Activated T-cell treated with anti-CD3 and anti-CD28 coated beads, Interleukin-2, amount 50 U/mL, for 72 hours (primary cell): ENCODE measurements at regions not wholly inside any gene's neighbourhood (a gene's known extent, or its start where the extent isn't known, plus 50 kb on each side); places are given as distances from the start of the nearest gene placed in this dataset.

Experiments used
- ATAC-seq, 2 donors: fragments of 150-1000 bp; cut with Tn5 transposase; replicated peaks in 1 of 2; 2 replicates each; pipeline ENCODE4 v1.10.0; 2021; ENCODE audit warnings: moderate library complexity in 2 of 2, mild to moderate bottlenecking in 1 of 2
- DNase-seq, 2 donors: peaks; one replicate each; pipeline ENCODE4 v3.0.0; 2021 to 2022; ENCODE audit warnings: mixed read lengths in 1 of 2
- H3K27ac Mint-ChIP-seq: one replicate; pipeline ENCODE4 v1.8.0; 2022; ENCODE audit warnings: mild to moderate bottlenecking, moderate library complexity, mixed read lengths
- H3K27me3 Mint-ChIP-seq: one replicate; pipeline ENCODE4 v1.8.0; 2022; ENCODE audit warnings: low read depth, mixed read lengths
- H3K36me3 Mint-ChIP-seq, 2 donors: one replicate each; pipeline ENCODE4 v1.8.0; 2022; ENCODE audit warnings: mixed read lengths in 2 of 2, mild to moderate bottlenecking in 1 of 2; ENCODE audit not compliant: insufficient read depth in 2 of 2
- H3K4me1 Mint-ChIP-seq: one replicate; pipeline ENCODE4 v1.8.0; 2022; ENCODE audit warnings: low read depth, mixed read lengths
- H3K4me3 Mint-ChIP-seq, 2 donors: one replicate each; pipeline ENCODE4 v1.8.0; 2022; ENCODE audit warnings: mild to moderate bottlenecking in 2 of 2, mixed read lengths in 2 of 2, moderate library complexity in 2 of 2
- H3K9me3 Mint-ChIP-seq, 2 donors: one replicate each; pipeline ENCODE4 v1.8.0; 2022; ENCODE audit warnings: mixed read lengths in 2 of 2

GRCh38 chr7:42858570-42858969 is 53.3 kb downstream of the C7orf25 start:
- Mint-ChIP-seq H3K4me3 (no peak overlapping the region), H3K9me3 (peaks cover 6 to 8% of the 10 kb centered on the region in 2 donors), H3K27me3 (peaks cover 66% of the 10 kb centered on the region), H3K4me1 (peaks cover 15% of the 10 kb centered on the region), H3K36me3 (peaks cover 0 to 8% of the 10 kb centered on the region in 2 donors), H3K27ac (no peak overlapping the region)
- DNase-seq: no peak
- no peak for ATAC-seq

DNA sequence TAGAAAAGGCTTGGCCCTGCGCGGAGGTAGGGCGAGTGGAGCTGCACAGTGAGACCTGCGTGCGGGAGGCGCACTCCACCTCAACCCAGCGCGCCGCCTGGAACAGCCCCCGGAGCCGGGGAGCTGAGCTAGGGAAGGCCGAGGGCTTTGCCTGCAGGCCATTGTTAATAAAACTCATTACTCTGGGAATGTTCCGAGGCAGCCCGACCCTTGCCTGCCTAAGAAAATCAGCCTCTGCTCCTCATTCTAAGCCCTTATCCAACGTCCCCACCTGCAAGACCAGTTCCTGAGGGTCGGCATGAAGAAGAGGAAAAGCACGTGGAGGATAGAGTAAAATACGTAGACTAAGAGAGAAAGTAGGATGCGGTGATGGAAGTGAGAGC is 55.3 kb downstream of the C7orf25 start:
- Mint-ChIP-seq H3K36me3 (peaks cover 0 to 2% of the 10 kb centered on the region in 2 donors), H3K9me3 (peaks cover 0 to 4% of the 10 kb centered on the region in 2 donors), H3K27me3 (peaks cover 70% of the 10 kb centered on the region), H3K4me3 (peak overlapping the region; percentile 73 to 82), H3K27ac (no peak overlapping the region), H3K4me1 (peaks cover 15% of the 10 kb centered on the region)
- DNase-seq (no peak), ATAC-seq (no peak)

- no peak for DNase-seq
- no peaks in the 10 kb centered on the region for H3K9me3 Mint-ChIP-seq
- peaks cover 15% of the 10 kb centered on the region for H3K4me1 Mint-ChIP-seq
- H3K36me3 Mint-ChIP-seq: no peaks in the 10 kb centered on the region
- no peak overlapping the region for H3K4me3 Mint-ChIP-seq
- H3K27ac Mint-ChIP-seq: no peak overlapping the region
- peaks cover 68% of the 10 kb centered on the region for H3K27me3 Mint-ChIP-seq
- no peak for ATAC-seq
These were observed 57.2 kb downstream of the C7orf25 start for GRCh38 chr7:42854571-42855118.

DNA sequence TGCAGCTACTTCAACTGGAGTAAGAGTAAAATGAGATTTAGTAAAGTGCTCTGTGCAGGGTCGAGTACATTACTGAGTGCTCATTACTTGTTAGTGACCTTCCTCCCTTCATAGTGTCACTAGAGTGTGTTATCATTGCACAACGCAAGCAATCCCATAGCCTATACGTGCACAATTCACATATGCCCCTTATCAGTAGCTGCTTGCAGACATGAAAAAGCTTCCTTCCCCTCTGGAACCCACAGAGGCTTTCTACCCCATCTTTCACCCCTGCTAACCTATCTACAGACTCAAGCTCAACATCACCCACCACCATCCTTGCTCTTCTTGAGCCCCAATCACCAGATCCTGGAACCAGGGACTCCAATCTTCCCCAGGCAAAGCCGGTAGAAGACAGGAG is 59.3 kb downstream of the C7orf25 start:
- no peaks in the 10 kb centered on the region for H3K36me3 Mint-ChIP-seq

DNA sequence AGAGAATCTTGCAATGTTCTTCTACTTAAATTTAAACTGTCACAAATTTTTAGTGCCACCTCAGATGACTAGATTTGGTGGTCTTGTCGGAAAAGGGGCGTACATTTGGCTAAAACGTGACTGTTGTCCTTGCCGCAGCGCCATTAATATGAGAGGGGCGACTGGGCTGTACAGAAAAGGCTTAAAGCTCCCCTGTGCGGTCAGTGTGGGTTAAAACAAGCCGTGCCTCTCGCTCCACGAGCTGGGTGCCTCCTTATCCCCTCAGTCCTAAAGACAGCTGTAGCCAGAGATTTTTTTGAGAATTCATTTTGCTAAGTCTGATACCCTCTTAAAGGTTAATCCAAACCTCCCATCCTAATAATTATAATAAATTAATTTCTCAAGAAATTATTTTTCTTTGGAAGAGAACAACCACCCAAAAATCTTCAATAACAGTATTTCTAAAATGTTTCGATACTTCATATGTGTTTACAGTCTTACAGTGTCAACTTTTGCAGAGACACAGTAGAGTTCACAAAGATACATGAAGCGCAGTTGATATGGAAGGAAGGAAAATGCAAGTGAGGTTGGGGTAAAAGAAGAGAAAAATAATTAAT is 68.6 kb downstream of the C7orf25 start:
- peak; percentile 32 to 51 for ATAC-seq
- H3K9me3 Mint-ChIP-seq: peaks cover 0 to 4% of the 10 kb centered on the region in 2 donors
- H3K36me3 Mint-ChIP-seq: peaks cover 0 to 6% of the 10 kb centered on the region in 2 donors
- H3K27me3 Mint-ChIP-seq: peaks cover 41% of the 10 kb centered on the region
- no peak overlapping the region for H3K27ac Mint-ChIP-seq
- H3K4me1 Mint-ChIP-seq: no peaks in the 10 kb centered on the region
- DNase-seq: peak; percentile 10 to 18
- no peak overlapping the region for H3K4me3 Mint-ChIP-seq

More for the DNA sequence above, 59.3 kb downstream of the C7orf25 start:
- Mint-ChIP-seq H3K27me3 (peaks cover 65% of the 10 kb centered on the region), H3K9me3 (no peaks in the 10 kb centered on the region), H3K4me1 (peaks cover 12% of the 10 kb centered on the region), H3K4me3 (no peak overlapping the region), H3K27ac (no peak overlapping the region)
- DNase-seq (no peak), ATAC-seq (no peak)

DNA sequence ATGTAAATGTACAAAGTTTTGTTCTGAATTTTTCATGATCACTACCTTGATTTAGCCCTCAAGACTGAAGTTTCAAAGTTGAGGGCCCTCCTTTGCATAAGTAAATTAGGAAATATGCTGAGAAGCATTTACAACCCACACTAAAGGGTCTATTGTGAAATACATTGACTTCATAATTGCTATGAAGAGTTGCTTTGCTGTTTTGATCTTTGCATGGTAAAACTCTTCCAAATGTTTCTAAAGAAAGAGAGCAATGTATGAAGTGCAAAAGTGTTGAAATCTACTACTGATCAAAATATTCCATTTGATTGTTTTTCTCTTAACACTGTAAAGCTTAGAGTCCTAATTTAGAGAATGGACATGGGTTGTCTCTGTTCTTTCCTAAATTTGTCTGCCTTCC is 77.2 kb downstream of the C7orf25 start:
- Mint-ChIP-seq H3K9me3 (no peaks in the 10 kb centered on the region), H3K36me3 (no peaks in the 10 kb centered on the region), H3K27me3 (peaks cover 34% of the 10 kb centered on the region), H3K27ac (no peak overlapping the region), H3K4me3 (no peak overlapping the region), H3K4me1 (no peaks in the 10 kb centered on the region)
- ATAC-seq: no peak
- DNase-seq: no peak

GRCh38 chr7:42833411-42833810 is 78.5 kb downstream of the C7orf25 start:
- H3K27me3 Mint-ChIP-seq: peaks cover 34% of the 10 kb centered on the region
- H3K36me3 Mint-ChIP-seq: no peaks in the 10 kb centered on the region
- ATAC-seq (no peak), DNase-seq (no peak)
- H3K9me3 Mint-ChIP-seq: no peaks in the 10 kb centered on the region
- H3K27ac Mint-ChIP-seq: peak overlapping the region; percentile 17
- no peaks in the 10 kb centered on the region for H3K4me1 Mint-ChIP-seq
- no peak overlapping the region for H3K4me3 Mint-ChIP-seq

DNA sequence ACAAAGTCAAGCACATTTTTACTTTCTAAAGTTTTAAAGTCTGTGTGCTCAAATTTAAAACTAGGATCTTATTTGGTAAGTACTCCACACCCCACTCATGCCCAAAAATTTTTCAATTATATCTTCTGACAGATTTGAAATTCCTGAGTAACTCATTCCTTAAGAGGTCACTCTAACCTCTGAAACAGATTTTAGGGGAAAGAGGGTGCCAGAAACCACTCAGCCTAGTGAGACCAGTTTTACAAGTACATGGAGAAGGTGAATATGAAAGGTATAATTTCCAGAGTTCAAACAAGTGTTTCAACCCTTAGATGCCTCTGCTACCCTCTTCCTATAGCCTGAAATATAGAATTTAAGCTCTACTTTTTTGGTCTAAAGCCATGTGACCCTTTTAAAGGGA is 79.2 kb downstream of the C7orf25 start:
- Mint-ChIP-seq H3K27me3 (peaks cover 34% of the 10 kb centered on the region), H3K4me3 (no peak overlapping the region), H3K9me3 (no peaks in the 10 kb centered on the region), H3K4me1 (no peaks in the 10 kb centered on the region), H3K36me3 (no peaks in the 10 kb centered on the region), H3K27ac (no peak overlapping the region)
- no peak for ATAC-seq
- DNase-seq: no peak

GRCh38 chr7:42831718-42832522 is 80.0 kb downstream of the C7orf25 start:
- H3K36me3 Mint-ChIP-seq: no peaks in the 10 kb centered on the region
- ATAC-seq (no peak), DNase-seq (no peak)
- no peak overlapping the region for H3K4me3 Mint-ChIP-seq
- H3K4me1 Mint-ChIP-seq: no peaks in the 10 kb centered on the region
- H3K27ac Mint-ChIP-seq: no peak overlapping the region
- H3K27me3 Mint-ChIP-seq: peaks cover 34% of the 10 kb centered on the region
- no peaks in the 10 kb centered on the region for H3K9me3 Mint-ChIP-seq

- Mint-ChIP-seq H3K9me3 (no peaks in the 10 kb centered on the region), H3K27me3 (peaks cover 34% of the 10 kb centered on the region), H3K27ac (no peak overlapping the region), H3K4me3 (no peak overlapping the region), H3K4me1 (no peaks in the 10 kb centered on the region), H3K36me3 (no peaks in the 10 kb centered on the region)
- ATAC-seq (no peak), DNase-seq (no peak)
These were observed 80.7 kb downstream of the C7orf25 start for GRCh38 chr7:42831006-42831717.

- Mint-ChIP-seq H3K27ac (no peak overlapping the region), H3K9me3 (peaks cover 6 to 8% of the 10 kb centered on the region in 2 donors), H3K27me3 (peaks cover 22% of the 10 kb centered on the region), H3K4me1 (no peaks in the 10 kb centered on the region), H3K36me3 (no peaks in the 10 kb centered on the region), H3K4me3 (no peak overlapping the region)
- ATAC-seq (no peak), DNase-seq (no peak)
These were observed 99.1 kb downstream of the C7orf25 start for GRCh38 chr7:42812779-42813178.

- Mint-ChIP-seq H3K4me1 (no peaks in the 10 kb centered on the region), H3K4me3 (no peak overlapping the region), H3K36me3 (no peaks in the 10 kb centered on the region), H3K27me3 (peaks cover 17% of the 10 kb centered on the region), H3K27ac (no peak overlapping the region), H3K9me3 (peaks cover 11 to 12% of the 10 kb centered on the region in 2 donors)
- ATAC-seq (no peak), DNase-seq (no peak)
These were observed 106.3 kb downstream of the C7orf25 start for GRCh38 chr7:42805601-42806000.

DNA sequence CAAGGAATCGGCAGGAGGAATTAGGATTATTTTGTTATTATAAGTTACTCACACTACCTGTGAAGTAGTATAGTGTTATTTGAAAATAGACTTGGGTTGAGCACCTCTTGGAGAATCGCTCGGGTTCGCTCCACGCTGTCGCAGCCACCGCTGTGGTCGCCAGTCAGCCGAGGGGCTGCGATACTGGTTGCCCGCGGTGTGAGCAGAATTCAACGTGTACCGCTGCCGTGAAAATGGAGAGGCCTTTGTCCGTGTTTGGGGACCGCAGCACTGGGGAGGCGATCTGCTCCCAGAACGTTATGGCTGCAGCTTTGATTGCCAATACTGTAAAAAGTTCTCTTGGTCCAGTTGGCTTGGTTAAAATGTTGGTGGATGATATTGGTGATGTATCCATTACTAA is 117.2 kb downstream of the C7orf25 start:
- no peak overlapping the region for H3K27ac Mint-ChIP-seq
- H3K4me1 Mint-ChIP-seq: no peaks in the 10 kb centered on the region
- DNase-seq: no peak
- peaks cover 5% of the 10 kb centered on the region in 2 donors for H3K9me3 Mint-ChIP-seq
- peaks cover 5% of the 10 kb centered on the region for H3K27me3 Mint-ChIP-seq
- no peaks in the 10 kb centered on the region for H3K36me3 Mint-ChIP-seq
- no peak for ATAC-seq
- H3K4me3 Mint-ChIP-seq: no peak overlapping the region
